ENCODE measurements at regions not wholly inside any gene's neighbourhood (a gene's known extent, or its start where the extent isn't known, plus 50 kb on each side); places are given as distances from the start of the nearest gene placed in this dataset.

DNA sequence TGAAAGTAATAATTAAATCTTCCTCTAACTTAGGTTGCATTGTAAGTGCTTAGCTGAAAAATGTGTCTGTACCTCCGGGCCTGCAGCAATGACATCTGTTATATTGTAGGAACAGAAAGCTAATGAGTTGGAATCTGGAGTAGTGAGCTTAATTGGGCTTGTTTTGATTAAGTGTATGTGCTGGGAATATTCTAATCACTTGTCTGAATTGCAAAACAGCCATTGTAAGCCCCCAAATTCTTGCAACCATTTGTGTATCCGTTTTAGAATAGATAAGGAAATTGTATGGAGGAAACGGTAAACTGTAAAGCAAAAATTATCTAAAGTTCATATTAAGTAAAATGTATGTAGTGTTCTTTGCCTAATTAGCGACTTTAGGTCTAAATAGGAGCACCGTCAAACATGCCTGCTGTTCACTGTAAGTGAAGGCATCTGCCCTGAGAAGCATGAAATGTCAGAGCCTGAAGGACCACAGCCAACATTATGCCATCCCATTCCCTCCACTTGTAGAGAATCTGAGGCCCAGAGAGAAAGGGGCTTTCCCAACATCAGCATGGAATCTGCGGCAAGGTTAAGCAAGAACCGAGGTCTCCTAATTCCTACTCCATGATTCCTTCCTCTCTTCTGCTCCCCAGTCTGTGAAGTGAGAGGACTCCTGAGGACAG lies 466.4 kb downstream of the TDRD15 start (continued):
- TF ChIP-seq, protein P1, sequence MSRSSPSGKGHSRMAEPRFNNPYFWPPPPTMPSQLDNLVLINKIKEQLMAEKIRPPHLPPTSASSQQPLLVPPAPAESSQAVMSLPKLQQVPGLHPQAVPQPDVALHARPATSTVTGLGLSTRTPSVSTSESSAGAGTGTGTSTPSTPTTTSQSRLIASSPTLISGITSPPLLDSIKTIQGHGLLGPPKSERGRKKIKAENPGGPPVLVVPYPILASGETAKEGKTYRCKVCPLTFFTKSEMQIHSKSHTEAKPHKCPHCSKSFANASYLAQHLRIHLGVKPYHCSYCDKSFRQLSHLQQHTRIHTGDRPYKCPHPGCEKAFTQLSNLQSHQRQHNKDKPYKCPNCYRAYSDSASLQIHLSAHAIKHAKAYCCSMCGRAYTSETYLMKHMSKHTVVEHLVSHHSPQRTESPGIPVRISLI (tag by site-specific recombination; IDR thresholded peaks at IDR 0.05), result no peak
- TF ChIP-seq, protein P2, sequence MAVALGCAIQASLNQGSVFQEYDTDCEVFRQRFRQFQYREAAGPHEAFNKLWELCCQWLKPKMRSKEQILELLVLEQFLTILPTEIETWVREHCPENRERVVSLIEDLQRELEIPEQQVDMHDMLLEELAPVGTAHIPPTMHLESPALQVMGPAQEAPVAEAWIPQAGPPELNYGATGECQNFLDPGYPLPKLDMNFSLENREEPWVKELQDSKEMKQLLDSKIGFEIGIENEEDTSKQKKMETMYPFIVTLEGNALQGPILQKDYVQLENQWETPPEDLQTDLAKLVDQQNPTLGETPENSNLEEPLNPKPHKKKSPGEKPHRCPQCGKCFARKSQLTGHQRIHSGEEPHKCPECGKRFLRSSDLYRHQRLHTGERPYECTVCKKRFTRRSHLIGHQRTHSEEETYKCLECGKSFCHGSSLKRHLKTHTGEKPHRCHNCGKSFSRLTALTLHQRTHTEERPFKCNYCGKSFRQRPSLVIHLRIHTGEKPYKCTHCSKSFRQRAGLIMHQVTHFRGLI (tag by site-specific recombination; IDR thresholded peaks at IDR 0.05), result no peak
- TF ChIP-seq, protein P3, sequence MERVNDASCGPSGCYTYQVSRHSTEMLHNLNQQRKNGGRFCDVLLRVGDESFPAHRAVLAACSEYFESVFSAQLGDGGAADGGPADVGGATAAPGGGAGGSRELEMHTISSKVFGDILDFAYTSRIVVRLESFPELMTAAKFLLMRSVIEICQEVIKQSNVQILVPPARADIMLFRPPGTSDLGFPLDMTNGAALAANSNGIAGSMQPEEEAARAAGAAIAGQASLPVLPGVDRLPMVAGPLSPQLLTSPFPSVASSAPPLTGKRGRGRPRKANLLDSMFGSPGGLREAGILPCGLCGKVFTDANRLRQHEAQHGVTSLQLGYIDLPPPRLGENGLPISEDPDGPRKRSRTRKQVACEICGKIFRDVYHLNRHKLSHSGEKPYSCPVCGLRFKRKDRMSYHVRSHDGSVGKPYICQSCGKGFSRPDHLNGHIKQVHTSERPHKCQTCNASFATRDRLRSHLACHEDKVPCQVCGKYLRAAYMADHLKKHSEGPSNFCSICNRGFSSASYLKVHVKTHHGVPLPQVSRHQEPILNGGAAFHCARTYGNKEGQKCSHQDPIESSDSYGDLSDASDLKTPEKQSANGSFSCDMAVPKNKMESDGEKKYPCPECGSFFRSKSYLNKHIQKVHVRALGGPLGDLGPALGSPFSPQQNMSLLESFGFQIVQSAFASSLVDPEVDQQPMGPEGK (tag by site-specific recombination; IDR thresholded peaks at IDR 0.05), result no peak
- TF ChIP-seq ZNF658 (tag by site-specific recombination; IDR thresholded peaks at IDR 0.05) (no peak), GFI1B (tag by site-specific recombination; IDR thresholded peaks at IDR 0.05) (no peak)

DNA sequence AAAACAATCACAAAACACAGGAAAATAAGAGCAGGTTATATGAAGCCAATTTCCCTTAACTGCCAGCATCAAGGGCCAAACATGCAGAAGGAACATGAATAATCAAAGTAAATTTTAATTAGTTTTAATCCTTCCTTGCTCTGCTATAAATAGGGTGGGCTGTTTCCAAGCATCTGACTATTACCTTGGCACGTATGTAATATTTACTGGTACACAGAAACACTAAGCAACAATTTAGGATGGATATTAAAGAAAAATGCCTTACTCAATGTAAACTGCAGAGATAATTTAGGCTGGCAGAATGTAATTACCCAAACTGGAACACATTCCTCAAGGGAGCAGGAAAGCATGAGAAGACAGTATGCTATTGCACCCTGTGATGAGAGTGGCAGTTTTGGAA lies 468.2 kb downstream of the TDRD15 start:
- Histone ChIP-seq H3K4me1 (ENCODE audit: control insufficient read depth, insufficient read depth, low read length) (no peaks in the 10 kb centered on the region), H3K4me3 (ENCODE audit: low read depth, low read length) (no peak overlapping the region), H3K9me3 (ENCODE audit: control insufficient read depth, insufficient read depth, low read depth, low read length) (no peaks in the 10 kb centered on the region), H3K27ac (ENCODE audit: extremely low read depth, low read depth, low read length) (no peak overlapping the region), H3K36me3 (ENCODE audit: control insufficient read depth in 2 of 2, insufficient read depth in 1 of 2, low read length in 2 of 2) (no peaks in the 10 kb centered on the region)
- TF ChIP-seq BCL11A (tag by site-specific recombination; IDR thresholded peaks at IDR 0.05; ENCODE audit: low read depth) (no peak), ZBTB1 (tag by site-specific recombination; IDR thresholded peaks at IDR 0.05) (no peak), ZNF48 (tag by site-specific recombination; IDR thresholded peaks at IDR 0.05) (no peak), ZFP41 (tag by site-specific recombination; IDR thresholded peaks at IDR 0.05; ENCODE audit: borderline replicate concordance) (no peak), ZNF626 (tag by site-specific recombination; IDR thresholded peaks at IDR 0.05) (no peak), ZFHX2 (tag by site-specific recombination; conservative IDR thresholded peaks at IDR 0.05) (no peak)
- TF ChIP-seq, protein P4, sequence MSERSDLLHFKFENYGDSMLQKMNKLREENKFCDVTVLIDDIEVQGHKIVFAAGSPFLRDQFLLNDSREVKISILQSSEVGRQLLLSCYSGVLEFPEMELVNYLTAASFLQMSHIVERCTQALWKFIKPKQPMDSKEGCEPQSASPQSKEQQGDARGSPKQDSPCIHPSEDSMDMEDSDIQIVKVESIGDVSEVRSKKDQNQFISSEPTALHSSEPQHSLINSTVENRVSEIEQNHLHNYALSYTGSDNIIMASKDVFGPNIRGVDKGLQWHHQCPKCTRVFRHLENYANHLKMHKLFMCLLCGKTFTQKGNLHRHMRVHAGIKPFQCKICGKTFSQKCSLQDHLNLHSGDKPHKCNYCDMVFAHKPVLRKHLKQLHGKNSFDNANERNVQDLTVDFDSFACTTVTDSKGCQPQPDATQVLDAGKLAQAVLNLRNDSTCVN (tag by site-specific recombination; optimal IDR thresholded peaks at IDR 0.05), result no peak
- TF ChIP-seq, protein P5, sequence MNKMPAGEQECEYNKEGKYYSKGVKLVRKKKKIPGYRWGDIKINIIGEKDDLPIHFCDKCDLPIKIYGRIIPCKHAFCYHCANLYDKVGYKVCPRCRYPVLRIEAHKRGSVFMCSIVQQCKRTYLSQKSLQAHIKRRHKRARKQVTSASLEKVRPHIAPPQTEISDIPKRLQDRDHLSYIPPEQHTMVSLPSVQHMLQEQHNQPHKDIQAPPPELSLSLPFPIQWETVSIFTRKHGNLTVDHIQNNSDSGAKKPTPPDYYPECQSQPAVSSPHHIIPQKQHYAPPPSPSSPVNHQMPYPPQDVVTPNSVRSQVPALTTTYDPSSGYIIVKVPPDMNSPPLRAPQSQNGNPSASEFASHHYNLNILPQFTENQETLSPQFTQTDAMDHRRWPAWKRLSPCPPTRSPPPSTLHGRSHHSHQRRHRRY (tag by site-specific recombination; IDR thresholded peaks at IDR 0.05), result no peak
- TF ChIP-seq, protein P6, sequence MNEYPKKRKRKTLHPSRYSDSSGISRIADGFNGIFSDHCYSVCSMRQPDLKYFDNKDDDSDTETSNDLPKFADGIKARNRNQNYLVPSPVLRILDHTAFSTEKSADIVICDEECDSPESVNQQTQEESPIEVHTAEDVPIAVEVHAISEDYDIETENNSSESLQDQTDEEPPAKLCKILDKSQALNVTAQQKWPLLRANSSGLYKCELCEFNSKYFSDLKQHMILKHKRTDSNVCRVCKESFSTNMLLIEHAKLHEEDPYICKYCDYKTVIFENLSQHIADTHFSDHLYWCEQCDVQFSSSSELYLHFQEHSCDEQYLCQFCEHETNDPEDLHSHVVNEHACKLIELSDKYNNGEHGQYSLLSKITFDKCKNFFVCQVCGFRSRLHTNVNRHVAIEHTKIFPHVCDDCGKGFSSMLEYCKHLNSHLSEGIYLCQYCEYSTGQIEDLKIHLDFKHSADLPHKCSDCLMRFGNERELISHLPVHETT (tag by site-specific recombination; IDR thresholded peaks at IDR 0.05), result no peak
- CTCF ChIA-PET, result no interaction called here
- POLR2A ChIA-PET, result no interaction called here

DNA sequence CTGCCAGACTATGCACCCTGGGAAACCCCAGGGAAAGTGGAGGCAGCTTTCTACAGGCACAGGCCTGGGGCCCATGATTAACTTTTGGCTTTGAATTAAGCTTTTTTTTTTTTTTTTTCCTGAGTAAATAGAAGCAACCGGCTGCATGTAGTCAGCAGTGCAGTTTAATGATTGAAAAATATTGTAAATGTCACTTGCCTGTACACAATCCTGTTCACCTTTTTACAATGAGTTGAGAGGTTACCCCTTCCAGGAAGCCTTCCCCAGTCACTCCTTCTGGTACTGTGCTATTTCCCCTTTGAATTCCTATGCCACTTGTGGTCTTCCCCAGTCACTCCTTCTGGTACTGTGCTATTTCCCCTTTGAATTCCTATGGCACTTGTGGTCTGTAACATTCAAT lies 475.6 kb downstream of the TDRD15 start:
- Histone ChIP-seq H3K36me3 (ENCODE audit: control insufficient read depth in 2 of 2, insufficient read depth in 1 of 2, low read length in 2 of 2) (no peaks in the 10 kb centered on the region), H3K4me3 (ENCODE audit: low read depth, low read length) (no peak overlapping the region), H3K27ac (ENCODE audit: extremely low read depth, low read depth, low read length) (no peak overlapping the region), H3K9me3 (ENCODE audit: control insufficient read depth, insufficient read depth, low read depth, low read length) (no peaks in the 10 kb centered on the region), H3K4me1 (ENCODE audit: control insufficient read depth, insufficient read depth, low read length) (no peaks in the 10 kb centered on the region)
- ChIA-PET POLR2A (no interaction called here), CTCF (no interaction called here)
- no peak for TF ChIP-seq ZSCAN16 (tag by site-specific recombination; IDR thresholded peaks at IDR 0.05)
- TF ChIP-seq, protein P7, sequence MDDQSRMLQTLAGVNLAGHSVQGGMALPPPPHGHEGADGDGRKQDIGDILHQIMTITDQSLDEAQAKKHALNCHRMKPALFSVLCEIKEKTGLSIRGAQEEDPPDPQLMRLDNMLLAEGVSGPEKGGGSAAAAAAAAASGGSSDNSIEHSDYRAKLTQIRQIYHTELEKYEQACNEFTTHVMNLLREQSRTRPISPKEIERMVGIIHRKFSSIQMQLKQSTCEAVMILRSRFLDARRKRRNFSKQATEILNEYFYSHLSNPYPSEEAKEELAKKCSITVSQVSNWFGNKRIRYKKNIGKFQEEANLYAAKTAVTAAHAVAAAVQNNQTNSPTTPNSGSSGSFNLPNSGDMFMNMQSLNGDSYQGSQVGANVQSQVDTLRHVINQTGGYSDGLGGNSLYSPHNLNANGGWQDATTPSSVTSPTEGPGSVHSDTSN (CRISPR knock-in tag; IDR thresholded peaks at IDR 0.05), result no peak
- TF ChIP-seq ZNF174 (tag by site-specific recombination; IDR thresholded peaks at IDR 0.05), result no peak

Data from HEK293 (cell line).